MCF 10A (cell line): ENCODE measurements at regions not wholly inside any gene's neighbourhood (a gene's known extent, or its start where the extent isn't known, plus 50 kb on each side); places are given as distances from the start of the nearest gene placed in this dataset.

ENCODE experiments used
- BruUV-seq: library from RNA; stranded (reverse); fragments of 400-500 nt; replicated peaks from 2 replicates; lab custom pipeline; 2021; lab: Mats Ljungman, UMichigan
- CTCF ChIA-PET: fragments of 300-600 bp; sonication (Branson Sonifier 250); formaldehyde crosslinking; extraction: SDS; loops from one replicate; lab custom pipeline; 2021; ENCODE audit warnings: antibody characterized with exemption, inconsistent platforms; lab: Yijun Ruan, JAX
- POLR2A ChIA-PET: fragments of 300-600, 350-650 bp; sonication (Branson Sonifier 250); formaldehyde crosslinking; extraction: SDS; loops from one replicate; lab custom pipeline; 2020; ENCODE audit warnings: antibody characterized with exemption, inconsistent platforms; lab: Yijun Ruan, JAX
- DNase-seq: peaks from one replicate; pipeline ENCODE4 v3.0.0-alpha.2; 2018; ENCODE audit not compliant: unreplicated experiment
- H3K27ac Mint-ChIP-seq: one replicate; pipeline ENCODE4 v1.8.0; 2022; ENCODE audit warnings: mild to moderate bottlenecking, low read depth, mixed read lengths; ENCODE audit not compliant: unreplicated experiment
- H3K27me3 Mint-ChIP-seq: one replicate; pipeline ENCODE4 v1.8.0; 2022; ENCODE audit warnings: mixed read lengths; ENCODE audit not compliant: insufficient read depth, unreplicated experiment
- H3K36me3 Mint-ChIP-seq: one replicate; pipeline ENCODE4 v1.8.0; 2022; ENCODE audit warnings: mild to moderate bottlenecking, moderate library complexity, mixed read lengths; ENCODE audit not compliant: insufficient read depth, unreplicated experiment
- H3K4me1 Mint-ChIP-seq: one replicate; pipeline ENCODE4 v1.8.0; 2022; ENCODE audit warnings: mixed read lengths; ENCODE audit not compliant: insufficient read depth, unreplicated experiment
- H3K4me3 Mint-ChIP-seq: one replicate; pipeline ENCODE4 v1.8.0; 2022; ENCODE audit warnings: mild to moderate bottlenecking, moderate library complexity, mixed read lengths; ENCODE audit not compliant: unreplicated experiment
- H3K9me3 Mint-ChIP-seq: one replicate; pipeline ENCODE4 v1.8.0; 2022; ENCODE audit warnings: mixed read lengths; ENCODE audit not compliant: unreplicated experiment
- CTCF ChIP-seq: fragments of 200-600 bp; IDR thresholded peaks from one replicate; pipeline ENCODE4 v1.8.0; 2022; ENCODE audit warnings: antibody characterized with exemption, mild to moderate bottlenecking; ENCODE audit not compliant: unreplicated experiment
- intact Hi-C: fragments of 100-400 bp; cut with micrococcal nuclease; formaldehyde crosslinking; loops from 2 replicates; pipeline ENCODE4 v1.14.1; 2022

GRCh38 chr4:124462954-124463828 lies 249.3 kb downstream of the ANKRD50 start:
- POLR2A ChIA-PET: no interaction called here
- BruUV-seq: no TSS peak
- no peak for TF ChIP-seq CTCF
- H3K27ac Mint-ChIP-seq: no peak overlapping the region
- no peaks in the 10 kb centered on the region for H3K9me3 Mint-ChIP-seq
- CTCF ChIA-PET: interaction anchor here (0.6 to 0.8 kb wide), 2 partner anchors 248 to 704 kb away, joined by 3 read pairs; no protein-coding TSS in a partner anchor
- H3K27me3 Mint-ChIP-seq: no peaks in the 10 kb centered on the region
- DNase-seq: no peak
- H3K36me3 Mint-ChIP-seq: peaks cover 6% of the 10 kb centered on the region
- H3K4me3 Mint-ChIP-seq: no peak overlapping the region
- no peaks in the 10 kb centered on the region for H3K4me1 Mint-ChIP-seq
- intact Hi-C loops: no loop called here

GRCh38 chr4:124464836-124465235 lies 247.7 kb downstream of the ANKRD50 start:
- ChIA-PET CTCF (no interaction called here), POLR2A (no interaction called here)
- BruUV-seq: no TSS peak
- DNase-seq: no peak
- Mint-ChIP-seq H3K27ac (no peak overlapping the region), H3K36me3 (peaks cover 6% of the 10 kb centered on the region), H3K4me3 (no peak overlapping the region), H3K27me3 (no peaks in the 10 kb centered on the region), H3K4me1 (no peaks in the 10 kb centered on the region), H3K9me3 (no peaks in the 10 kb centered on the region)
- no peak for TF ChIP-seq CTCF
- intact Hi-C loops: no loop called here

- BruUV-seq: no TSS peak
- ChIA-PET CTCF (interaction anchor here (0.6 kb wide), 1 partner anchor 94 kb away, joined by 3 read pairs; no protein-coding TSS in a partner anchor), POLR2A (no interaction called here)
- DNase-seq: no peak
- Mint-ChIP-seq H3K36me3 (peaks cover 4% of the 10 kb centered on the region), H3K27ac (no peak overlapping the region), H3K9me3 (no peaks in the 10 kb centered on the region), H3K27me3 (no peaks in the 10 kb centered on the region), H3K4me3 (no peak overlapping the region), H3K4me1 (no peaks in the 10 kb centered on the region)
- no peak for TF ChIP-seq CTCF
- intact Hi-C loops: no loop called here
These were observed 244.2 kb downstream of the ANKRD50 start for GRCh38 chr4:124468360-124468759.

GRCh38 chr4:124469981-124470380 lies 242.6 kb downstream of the ANKRD50 start:
- ChIA-PET CTCF (no interaction called here), POLR2A (no interaction called here)
- no TSS peak for BruUV-seq
- DNase-seq: no peak
- H3K4me1 Mint-ChIP-seq: no peaks in the 10 kb centered on the region
- H3K9me3 Mint-ChIP-seq: no peaks in the 10 kb centered on the region
- H3K27ac Mint-ChIP-seq: no peak overlapping the region
- no peak for TF ChIP-seq CTCF
- peaks cover 4% of the 10 kb centered on the region for H3K36me3 Mint-ChIP-seq
- intact Hi-C loops: no loop called here
- no peaks in the 10 kb centered on the region for H3K27me3 Mint-ChIP-seq
- no peak overlapping the region for H3K4me3 Mint-ChIP-seq
